Endodermal cell (in vitro differentiated cells): ENCODE measurements at regions not wholly inside any gene's neighbourhood (a gene's known extent, or its start where the extent isn't known, plus 50 kb on each side); places are given as distances from the start of the nearest gene placed in this dataset.

Experiments
- DNase-seq: peaks from one replicate; pipeline ENCODE4 v3.0.0-alpha.2; 2017
- H3K27ac ChIP-seq: 2 replicates; pipeline ENCODE4 v1.5.1; 2013; ENCODE audit warnings: mild to moderate bottlenecking, low read depth, low read length, moderate library complexity
- H3K27me3 ChIP-seq: 2 replicates; pipeline ENCODE4 v1.6.1; 2013; ENCODE audit warnings: mild to moderate bottlenecking, low read length, moderate library complexity; ENCODE audit not compliant: insufficient read depth, control insufficient read depth, poor library complexity, severe bottlenecking
- H3K36me3 ChIP-seq: 2 replicates; pipeline ENCODE4 v1.7.0; 2013; ENCODE audit warnings: mild to moderate bottlenecking, low read length, moderate library complexity; ENCODE audit not compliant: control insufficient read depth, insufficient read depth
- H3K4me1 ChIP-seq: one replicate; pipeline ENCODE4 v1.7.0; 2013; ENCODE audit warnings: low read length; ENCODE audit not compliant: control insufficient read depth, insufficient read depth
- H3K4me3 ChIP-seq: 2 replicates; pipeline ENCODE4 v1.5.1; 2013; ENCODE audit warnings: mild to moderate bottlenecking, low read length, moderate library complexity
- H3K9ac ChIP-seq: 2 replicates; pipeline ENCODE4 v1.6.1; 2013; ENCODE audit warnings: mild to moderate bottlenecking, low read length, moderate library complexity; ENCODE audit not compliant: poor library complexity, severe bottlenecking; ENCODE audit errors: extremely low read depth
- H3K9me3 ChIP-seq: 2 replicates; pipeline ENCODE4 v1.6.1; 2013; ENCODE audit warnings: mild to moderate bottlenecking, low read length, moderate library complexity; ENCODE audit not compliant: control insufficient read depth
- H3K27ac Mint-ChIP-seq: 2 replicates; pipeline ENCODE4 v1.8.0; 2020; ENCODE audit warnings: mixed read lengths
- H3K27me3 Mint-ChIP-seq: 2 replicates; pipeline ENCODE4 v1.8.0; 2021; ENCODE audit warnings: mild to moderate bottlenecking, mixed read lengths; ENCODE audit not compliant: insufficient read depth
- H3K36me3 Mint-ChIP-seq: 2 replicates; pipeline ENCODE4 v1.8.0; 2020; ENCODE audit warnings: low read depth, mixed read lengths
- H3K4me1 Mint-ChIP-seq: 2 replicates; pipeline ENCODE4 v1.8.0; 2020; ENCODE audit warnings: mixed read lengths
- H3K4me3 Mint-ChIP-seq: 2 replicates; pipeline ENCODE4 v1.8.0; 2020; ENCODE audit warnings: mild to moderate bottlenecking, moderate library complexity, mixed read lengths
- H3K9me3 Mint-ChIP-seq: 2 replicates; pipeline ENCODE4 v1.8.0; 2020; ENCODE audit warnings: mild to moderate bottlenecking, mixed read lengths
- WGBS, 2 experiments: methylation state at CpG; one replicate each; pipeline versions ENCODE4 v1.1.5 to v1.1.7; 2013; ENCODE audit warnings: missing lambda C conversion rate in 2 of 2, mixed read lengths in 1 of 2; ENCODE audit not compliant: insufficient coverage in 1 of 2, insufficient read length in 1 of 2; 5-methylcytosine and 5-hydroxymethylcytosine counted together
- TF ChIP-seq, protein P1 (sequence below): fragments of 200-600 bp; sonication (generic); conservative IDR thresholded peaks from 2 replicates; pipeline ENCODE4 v1.5.0; 2021; ENCODE audit warnings: antibody characterized with exemption, mild to moderate bottlenecking

- H3K36me3 Mint-ChIP-seq, result no peaks in the 10 kb centered on the region
- H3K27me3 Mint-ChIP-seq, result no peaks in the 10 kb centered on the region
- Histone ChIP-seq H3K27me3 (no peaks in the 10 kb centered on the region), H3K4me3 (no peak overlapping the region), H3K36me3 (no peaks in the 10 kb centered on the region), H3K4me1 (no peaks in the 10 kb centered on the region), H3K27ac (no peak overlapping the region), H3K9ac (no peak overlapping the region), H3K9me3 (no peaks in the 10 kb centered on the region)
- no peaks in the 10 kb centered on the region for H3K4me1 Mint-ChIP-seq
- peaks cover 12% of the 10 kb centered on the region for H3K9me3 Mint-ChIP-seq
- H3K27ac Mint-ChIP-seq, result no peak overlapping the region
- TF ChIP-seq, protein P1, sequence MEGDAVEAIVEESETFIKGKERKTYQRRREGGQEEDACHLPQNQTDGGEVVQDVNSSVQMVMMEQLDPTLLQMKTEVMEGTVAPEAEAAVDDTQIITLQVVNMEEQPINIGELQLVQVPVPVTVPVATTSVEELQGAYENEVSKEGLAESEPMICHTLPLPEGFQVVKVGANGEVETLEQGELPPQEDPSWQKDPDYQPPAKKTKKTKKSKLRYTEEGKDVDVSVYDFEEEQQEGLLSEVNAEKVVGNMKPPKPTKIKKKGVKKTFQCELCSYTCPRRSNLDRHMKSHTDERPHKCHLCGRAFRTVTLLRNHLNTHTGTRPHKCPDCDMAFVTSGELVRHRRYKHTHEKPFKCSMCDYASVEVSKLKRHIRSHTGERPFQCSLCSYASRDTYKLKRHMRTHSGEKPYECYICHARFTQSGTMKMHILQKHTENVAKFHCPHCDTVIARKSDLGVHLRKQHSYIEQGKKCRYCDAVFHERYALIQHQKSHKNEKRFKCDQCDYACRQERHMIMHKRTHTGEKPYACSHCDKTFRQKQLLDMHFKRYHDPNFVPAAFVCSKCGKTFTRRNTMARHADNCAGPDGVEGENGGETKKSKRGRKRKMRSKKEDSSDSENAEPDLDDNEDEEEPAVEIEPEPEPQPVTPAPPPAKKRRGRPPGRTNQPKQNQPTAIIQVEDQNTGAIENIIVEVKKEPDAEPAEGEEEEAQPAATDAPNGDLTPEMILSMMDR, result no peak
- DNase-seq, result no peak
- no peak overlapping the region for H3K4me3 Mint-ChIP-seq
These were observed 1078.4 kb upstream of the GBE1 start for GRCh38 chr3:82839871-82840270.

GRCh38 chr3:82834098-82834497, 1072.7 kb upstream of the GBE1 start:
- H3K9me3 Mint-ChIP-seq, result peaks cover 10% of the 10 kb centered on the region
- Histone ChIP-seq H3K27ac (no peak overlapping the region), H3K27me3 (no peaks in the 10 kb centered on the region), H3K36me3 (no peaks in the 10 kb centered on the region), H3K4me1 (no peaks in the 10 kb centered on the region), H3K9ac (no peak overlapping the region), H3K4me3 (no peak overlapping the region), H3K9me3 (no peaks in the 10 kb centered on the region)
- TF ChIP-seq, protein P1, result no peak
- H3K27ac Mint-ChIP-seq, result no peak overlapping the region
- no peak overlapping the region for H3K4me3 Mint-ChIP-seq
- no peak for DNase-seq
- H3K36me3 Mint-ChIP-seq, result no peaks in the 10 kb centered on the region
- no peaks in the 10 kb centered on the region for H3K4me1 Mint-ChIP-seq
- 88 to 89% methylated on average over 3 to 4 of the region's 4 CpGs for WGBS, 2 experiments
- no peaks in the 10 kb centered on the region for H3K27me3 Mint-ChIP-seq

- Histone ChIP-seq H3K4me1 (no peaks in the 10 kb centered on the region), H3K9ac (no peak overlapping the region), H3K36me3 (no peaks in the 10 kb centered on the region), H3K27ac (no peak overlapping the region), H3K9me3 (no peaks in the 10 kb centered on the region), H3K27me3 (no peaks in the 10 kb centered on the region), H3K4me3 (no peak overlapping the region)
- no peaks in the 10 kb centered on the region for H3K4me1 Mint-ChIP-seq
- no peaks in the 10 kb centered on the region for H3K27me3 Mint-ChIP-seq
- no peaks in the 10 kb centered on the region for H3K36me3 Mint-ChIP-seq
- H3K9me3 Mint-ChIP-seq, result no peaks in the 10 kb centered on the region
- WGBS, 2 experiments, result 88% methylated on average over 2 of the region's 2 CpGs; no CpG with 5 or more reads in 1 of the 2 experiments
- DNase-seq, result no peak
- H3K27ac Mint-ChIP-seq, result no peak overlapping the region
- TF ChIP-seq, protein P1, result no peak
- no peak overlapping the region for H3K4me3 Mint-ChIP-seq
These were observed 1063.0 kb upstream of the GBE1 start for GRCh38 chr3:82824491-82824890.
